ENCODE measurements at regions not wholly inside any gene's neighbourhood (a gene's known extent, or its start where the extent isn't known, plus 50 kb on each side); places are given as distances from the start of the nearest gene placed in this dataset.

- no peaks in the 10 kb centered on the region for H3K36me3 Mint-ChIP-seq (ENCODE audit: low read depth)
- DNase-seq, result no peak
- no peaks in the 10 kb centered on the region for H3K27me3 ChIP-seq (ENCODE audit: control insufficient read depth in 1 of 2, insufficient read depth in 2 of 2, low read length in 2 of 2)
- H3K4me3 ChIP-seq (ENCODE audit: low read length), result no peak overlapping the region
- H3K4me1 ChIP-seq (ENCODE audit: insufficient read depth, low read length), result no peaks in the 10 kb centered on the region
- ChIA-PET CTCF (no interaction called here), POLR2A (no interaction called here)
- no peaks in the 10 kb centered on the region for H3K4me1 Mint-ChIP-seq (ENCODE audit: low read depth)
- no peaks in the 10 kb centered on the region for H3K27me3 Mint-ChIP-seq
- H3K27ac Mint-ChIP-seq, result no peak overlapping the region
- no peaks in the 10 kb centered on the region for H3K36me3 ChIP-seq (ENCODE audit: insufficient read depth, low read length)
- H3K9me3 Mint-ChIP-seq, result peaks cover 9% of the 10 kb centered on the region
- ATAC-seq (ENCODE audit: poor library complexity), result no peak
- intact Hi-C loops (cut with DNase I, micrococcal nuclease), result no loop called here
- no peak for TF ChIP-seq CTCF (IDR thresholded peaks at IDR 0.05)
- H3K9me3 ChIP-seq (ENCODE audit: control insufficient read depth in 1 of 2, insufficient read depth in 1 of 2, low read length in 2 of 2), result peaks cover 0 to 21% of the 10 kb centered on the region in 2 experiments
- H3K4me3 Mint-ChIP-seq, result no peak overlapping the region
- no peak overlapping the region for H3K27ac ChIP-seq (ENCODE audit: low read depth in 1 of 2, low read length in 2 of 2)
Observed at GRCh38 chr7:52911326-52911725, 124.1 kb upstream of the POM121L12 start.

- Histone ChIP-seq H3K36me3 (ENCODE audit: insufficient read depth, low read length) (no peaks in the 10 kb centered on the region), H3K27me3 (ENCODE audit: control insufficient read depth in 1 of 2, insufficient read depth in 2 of 2, low read length in 2 of 2) (no peaks in the 10 kb centered on the region), H3K27ac (ENCODE audit: low read depth in 1 of 2, low read length in 2 of 2) (no peak overlapping the region), H3K4me3 (ENCODE audit: low read length) (no peak overlapping the region), H3K4me1 (ENCODE audit: insufficient read depth, low read length) (no peaks in the 10 kb centered on the region), H3K9me3 (ENCODE audit: control insufficient read depth in 1 of 2, insufficient read depth in 1 of 2, low read length in 2 of 2) (peaks cover 0 to 21% of the 10 kb centered on the region in 2 experiments)
- no peak for TF ChIP-seq CTCF (IDR thresholded peaks at IDR 0.05)
- intact Hi-C loops (cut with DNase I, micrococcal nuclease), result no loop called here
- no peak for DNase-seq
- no peak for ATAC-seq (ENCODE audit: poor library complexity)
- Mint-ChIP-seq H3K27me3 (no peaks in the 10 kb centered on the region), H3K9me3 (peaks cover 16% of the 10 kb centered on the region), H3K27ac (no peak overlapping the region), H3K4me1 (ENCODE audit: low read depth) (no peaks in the 10 kb centered on the region), H3K36me3 (ENCODE audit: low read depth) (no peaks in the 10 kb centered on the region), H3K4me3 (no peak overlapping the region)
- CTCF ChIA-PET, result no interaction called here
- POLR2A ChIA-PET, result no interaction called here
Observed at GRCh38 chr7:52909935-52910334, 125.5 kb upstream of the POM121L12 start.

GRCh38 chr7:52909131-52909530, 126.3 kb upstream of the POM121L12 start:
- no peak for ATAC-seq (ENCODE audit: poor library complexity)
- no peaks in the 10 kb centered on the region for H3K36me3 Mint-ChIP-seq (ENCODE audit: low read depth)
- no peaks in the 10 kb centered on the region for H3K36me3 ChIP-seq (ENCODE audit: insufficient read depth, low read length)
- no peak overlapping the region for H3K27ac ChIP-seq (ENCODE audit: low read depth in 1 of 2, low read length in 2 of 2)
- intact Hi-C loops (cut with DNase I, micrococcal nuclease), result no loop called here
- H3K27me3 ChIP-seq (ENCODE audit: control insufficient read depth in 1 of 2, insufficient read depth in 2 of 2, low read length in 2 of 2), result no peaks in the 10 kb centered on the region
- H3K27ac Mint-ChIP-seq, result no peak overlapping the region
- H3K4me1 ChIP-seq (ENCODE audit: insufficient read depth, low read length), result no peaks in the 10 kb centered on the region
- ChIA-PET POLR2A (no interaction called here), CTCF (no interaction called here)
- H3K4me3 Mint-ChIP-seq, result no peak overlapping the region
- no peak for DNase-seq
- H3K9me3 Mint-ChIP-seq, result peaks cover 15% of the 10 kb centered on the region
- H3K27me3 Mint-ChIP-seq, result no peaks in the 10 kb centered on the region
- no peak for TF ChIP-seq CTCF (IDR thresholded peaks at IDR 0.05)
- no peaks in the 10 kb centered on the region for H3K4me1 Mint-ChIP-seq (ENCODE audit: low read depth)
- peaks cover 0 to 21% of the 10 kb centered on the region in 2 experiments for H3K9me3 ChIP-seq (ENCODE audit: control insufficient read depth in 1 of 2, insufficient read depth in 1 of 2, low read length in 2 of 2)
- H3K4me3 ChIP-seq (ENCODE audit: low read length), result no peak overlapping the region

Measured in CD4-positive, alpha-beta T cell (primary cell).